Neural progenitor cell (in vitro differentiated cells): ENCODE measurements at regions not wholly inside any gene's neighbourhood (a gene's known extent, or its start where the extent isn't known, plus 50 kb on each side); places are given as distances from the start of the nearest gene placed in this dataset.

ENCODE experiments used
- DNase-seq: peaks from one replicate; pipeline ENCODE4 v3.0.0-alpha.2; 2016; ENCODE audit warnings: low spot score
- H2AFZ ChIP-seq: fragments of 200-600 bp; sonication (generic); replicated peaks from 2 replicates; pipeline ENCODE4 v1.6.1; 2016; ENCODE audit warnings: antibody characterized with exemption
- H3F3A ChIP-seq: fragments of 200-600 bp; sonication (generic); 2 replicates; pipeline ENCODE4 v1.6.1; 2016; ENCODE audit warnings: antibody characterized with exemption, low read depth
- H3K27ac ChIP-seq: fragments of 200-600 bp; sonication (generic); 2 replicates; pipeline ENCODE4 v1.5.1; 2016; ENCODE audit warnings: mild to moderate bottlenecking
- H3K27me3 ChIP-seq: fragments of 200-600 bp; sonication (generic); 2 replicates; pipeline ENCODE4 v1.6.1; 2016; ENCODE audit warnings: mild to moderate bottlenecking, moderate library complexity
- H3K36me3 ChIP-seq: fragments of 200-600 bp; sonication (generic); 2 replicates; pipeline ENCODE4 v1.5.1; 2016
- H3K4me1 ChIP-seq: fragments of 200-600 bp; sonication (generic); 2 replicates; pipeline ENCODE4 v1.6.1; 2016; ENCODE audit warnings: mixed run types
- H3K4me2 ChIP-seq: fragments of 200-600 bp; sonication (generic); 2 replicates; pipeline ENCODE4 v1.6.1; 2016
- H3K4me3 ChIP-seq: fragments of 200-600 bp; sonication (generic); 2 replicates; pipeline ENCODE4 v1.5.1; 2016
- H3K79me2 ChIP-seq: fragments of 200-600 bp; sonication (generic); 2 replicates; pipeline ENCODE4 v1.6.1; 2016; ENCODE audit warnings: low read depth
- H3K9ac ChIP-seq: fragments of 200-600 bp; sonication (generic); 2 replicates; pipeline ENCODE4 v1.6.1; 2016
- H3K9me3 ChIP-seq: fragments of 200-600 bp; sonication (generic); 2 replicates; pipeline ENCODE4 v1.5.1; 2016; ENCODE audit warnings: low read depth
- H4K20me1 ChIP-seq: fragments of 200-600 bp; sonication (generic); 2 replicates; pipeline ENCODE4 v1.6.1; 2016; ENCODE audit warnings: low read depth
- H3K27ac Mint-ChIP-seq: 3 replicates; pipeline ENCODE4 v1.8.0; 2021; ENCODE audit warnings: mixed read lengths
- H3K27me3 Mint-ChIP-seq: 2 replicates; pipeline ENCODE4 v1.8.0; 2022; ENCODE audit warnings: low read depth, mild to moderate bottlenecking, inconsistent platforms, moderate library complexity, mixed read lengths; ENCODE audit not compliant: insufficient read depth
- H3K36me3 Mint-ChIP-seq: 3 replicates; pipeline ENCODE4 v1.8.0; 2021; ENCODE audit warnings: mixed read lengths
- H3K4me1 Mint-ChIP-seq: 3 replicates; pipeline ENCODE4 v1.8.0; 2021; ENCODE audit warnings: mixed read lengths
- H3K4me3 Mint-ChIP-seq: 3 replicates; pipeline ENCODE4 v1.8.0; 2021; ENCODE audit warnings: mild to moderate bottlenecking, moderate library complexity, mixed read lengths
- H3K9me3 Mint-ChIP-seq: 3 replicates; pipeline ENCODE4 v1.8.0; 2020; ENCODE audit warnings: mixed read lengths
- CTCF ChIP-seq: fragments of 200-600 bp; sonication (generic); IDR thresholded peaks from 2 replicates; pipeline ENCODE4 v1.5.1; 2017; ENCODE audit warnings: antibody characterized with exemption, mild to moderate bottlenecking
- EZH2 ChIP-seq: fragments of 200-600 bp; sonication (generic); IDR thresholded peaks from 2 replicates; pipeline ENCODE4 v1.6.1; 2017; ENCODE audit warnings: antibody characterized with exemption, mild to moderate bottlenecking, moderate library complexity
- EZH2phosphoT487 ChIP-seq: fragments of 200-600 bp; sonication (generic); IDR thresholded peaks from 2 replicates; pipeline ENCODE4 v1.6.1; 2017; ENCODE audit warnings: antibody characterized with exemption

- no peaks in the 10 kb centered on the region for H4K20me1 ChIP-seq
- H3F3A ChIP-seq, result no peaks in the 10 kb centered on the region
- Mint-ChIP-seq H3K36me3 (peaks cover 2% of the 10 kb centered on the region), H3K27me3 (peaks cover 4% of the 10 kb centered on the region), H3K9me3 (peaks cover 7% of the 10 kb centered on the region), H3K4me1 (peaks cover 23% of the 10 kb centered on the region), H3K4me3 (no peak overlapping the region), H3K27ac (no peak overlapping the region)
- H3K27ac ChIP-seq, result no peak overlapping the region
- peaks cover 4% of the 10 kb centered on the region for H3K4me1 ChIP-seq
- H3K9ac ChIP-seq, result no peak overlapping the region
- no peaks in the 10 kb centered on the region for H3K27me3 ChIP-seq
- H3K4me3 ChIP-seq, result no peak overlapping the region
- H3K4me2 ChIP-seq, result no peak overlapping the region
- H2AFZ ChIP-seq, result peak overlapping the region; percentile 45
- no peak for TF ChIP-seq EZH2
- no peak for TF ChIP-seq CTCF
- no peak for TF ChIP-seq EZH2phosphoT487
- DNase-seq, result no peak
- H3K36me3 ChIP-seq, result no peaks in the 10 kb centered on the region
- no peaks in the 10 kb centered on the region for H3K79me2 ChIP-seq
- H3K9me3 ChIP-seq, result no peaks in the 10 kb centered on the region
Observed at GRCh38 chr6:111997853-111998208, 56.1 kb upstream of the CCN6 start.

- H3K27ac Mint-ChIP-seq, result no peak overlapping the region
- no peaks in the 10 kb centered on the region for H3K9me3 Mint-ChIP-seq
- DNase-seq, result no peak
- H3K27me3 Mint-ChIP-seq, result no peaks in the 10 kb centered on the region
- no peak overlapping the region for H3K4me3 Mint-ChIP-seq
- Histone ChIP-seq H3K4me1 (no peaks in the 10 kb centered on the region), H3K27ac (no peak overlapping the region), H3K9me3 (no peaks in the 10 kb centered on the region), H3K36me3 (no peaks in the 10 kb centered on the region), H2AFZ (no peak overlapping the region), H3F3A (no peaks in the 10 kb centered on the region), H3K4me2 (no peak overlapping the region), H3K4me3 (no peak overlapping the region), H3K27me3 (no peaks in the 10 kb centered on the region), H3K9ac (no peak overlapping the region), H3K79me2 (no peaks in the 10 kb centered on the region), H4K20me1 (no peaks in the 10 kb centered on the region)
- H3K36me3 Mint-ChIP-seq, result no peaks in the 10 kb centered on the region
- TF ChIP-seq CTCF (no peak), EZH2 (no peak)
- H3K4me1 Mint-ChIP-seq, result peaks cover 6% of the 10 kb centered on the region
Observed at GRCh38 chr6:112002307-112002706, 51.6 kb upstream of the CCN6 start.
